GM19395 (cell line): ENCODE measurements at regions not wholly inside any gene's neighbourhood (a gene's known extent, or its start where the extent isn't known, plus 50 kb on each side); places are given as distances from the start of the nearest gene placed in this dataset.
"Not testable (repeated sequence)": the region's sequence is repeated elsewhere in the genome, so short reads cannot be mapped to it uniquely, and the experiment has no call there.

Source experiments
- ATAC-seq: cut with Tn5 transposase; IDR thresholded peaks from one replicate; pipeline ENCODE4 v1.9.1; 2021; ENCODE audit warnings: mild to moderate bottlenecking, moderate library complexity; ENCODE audit not compliant: unreplicated experiment

DNA sequence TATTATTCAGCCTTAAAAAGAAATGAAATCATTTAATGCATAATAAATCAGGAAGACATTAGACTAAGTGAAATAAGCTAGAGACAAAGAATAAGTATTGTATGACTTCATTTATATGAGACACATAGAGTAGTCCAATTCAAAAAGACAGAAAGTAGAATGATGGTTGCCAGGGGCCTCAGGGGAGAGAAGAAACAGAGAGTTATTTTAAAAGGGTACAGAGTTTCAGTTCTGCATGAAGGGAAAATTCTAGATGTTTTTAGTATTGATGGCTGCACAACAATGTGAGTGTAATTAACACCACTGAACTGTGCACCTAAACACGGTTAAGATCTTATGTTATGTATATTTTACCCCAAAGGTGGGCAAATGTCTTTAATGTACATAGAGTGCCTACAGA is 1407.9 kb upstream of the MAP3K7 start:
- ATAC-seq = no peak

DNA sequence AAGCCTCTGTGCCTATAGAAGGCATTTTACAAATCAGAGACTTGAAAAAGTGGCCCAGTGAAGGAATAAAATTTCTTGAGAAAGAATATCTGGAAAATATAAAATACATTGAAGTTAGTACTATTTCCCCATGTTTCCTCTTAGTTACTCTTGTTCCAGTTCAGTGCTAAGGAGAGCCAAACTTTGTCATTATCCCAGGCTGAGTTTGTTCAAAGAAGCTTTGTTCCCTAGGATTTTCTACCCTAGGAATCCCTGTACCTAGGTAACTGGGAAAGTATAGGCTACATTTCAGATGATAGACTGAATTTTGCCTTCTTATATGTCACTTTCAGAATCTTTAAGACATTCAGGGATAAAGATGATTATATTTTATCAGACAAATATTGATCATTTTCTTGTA is 1395.7 kb upstream of the MAP3K7 start:
- no peak for ATAC-seq

DNA sequence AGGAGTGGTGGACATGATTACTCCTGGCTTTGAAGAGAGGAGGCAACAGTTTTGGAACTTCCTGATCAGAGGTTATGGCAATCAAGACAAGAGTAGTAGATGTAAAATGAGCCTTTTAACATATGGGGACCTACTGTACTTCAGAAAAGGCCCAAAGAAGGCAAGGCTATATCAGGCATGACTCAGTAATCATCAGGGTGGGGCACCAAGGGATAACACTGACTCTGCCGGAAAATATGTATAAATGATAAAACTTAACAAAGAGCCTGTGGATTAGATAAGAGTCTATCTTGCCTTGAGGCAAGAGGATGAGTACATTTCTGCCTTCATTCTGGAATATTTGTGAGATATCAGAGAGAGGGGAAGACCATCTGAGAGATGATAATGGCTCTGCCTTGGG is 1389.9 kb upstream of the MAP3K7 start:
- ATAC-seq = no peak

DNA sequence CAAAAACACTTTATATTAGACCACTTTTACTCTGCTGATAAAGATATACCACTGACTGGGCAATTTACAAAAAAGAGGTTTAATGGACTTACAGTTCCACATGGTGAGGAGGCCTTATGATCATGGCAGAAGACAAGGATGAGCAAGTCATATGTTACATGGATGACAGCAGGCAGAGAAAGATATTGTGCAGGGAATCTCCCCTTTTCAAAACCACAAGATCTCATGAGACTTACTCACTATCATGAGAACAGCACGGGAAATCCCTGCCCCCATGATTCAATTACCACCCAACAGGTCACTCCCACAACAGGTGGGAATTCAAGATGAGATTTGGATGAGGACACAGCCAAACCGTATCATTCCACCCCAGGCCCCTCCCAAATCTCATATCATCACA is 1383.8 kb upstream of the MAP3K7 start:
- ATAC-seq = no peak

DNA sequence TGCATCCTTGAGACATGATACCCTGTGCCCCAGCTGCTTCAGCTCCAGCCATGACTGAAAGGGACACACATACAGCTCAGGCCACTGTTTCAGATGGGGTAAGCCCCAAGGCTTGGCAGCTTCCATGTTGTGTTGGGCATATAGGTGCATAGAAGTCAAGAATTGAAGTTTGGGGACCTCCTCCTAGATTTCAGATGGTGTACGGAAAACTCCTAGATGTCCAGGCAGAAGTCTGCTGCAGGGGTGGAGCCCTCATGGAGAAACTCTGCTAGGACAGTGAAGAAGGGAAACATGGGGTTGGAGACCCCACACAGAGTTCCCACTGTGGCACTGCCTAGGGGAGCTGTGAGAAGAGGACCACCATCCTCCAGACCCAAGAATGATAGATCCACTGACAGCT is 1379.0 kb upstream of the MAP3K7 start:
- ATAC-seq = no peak

DNA sequence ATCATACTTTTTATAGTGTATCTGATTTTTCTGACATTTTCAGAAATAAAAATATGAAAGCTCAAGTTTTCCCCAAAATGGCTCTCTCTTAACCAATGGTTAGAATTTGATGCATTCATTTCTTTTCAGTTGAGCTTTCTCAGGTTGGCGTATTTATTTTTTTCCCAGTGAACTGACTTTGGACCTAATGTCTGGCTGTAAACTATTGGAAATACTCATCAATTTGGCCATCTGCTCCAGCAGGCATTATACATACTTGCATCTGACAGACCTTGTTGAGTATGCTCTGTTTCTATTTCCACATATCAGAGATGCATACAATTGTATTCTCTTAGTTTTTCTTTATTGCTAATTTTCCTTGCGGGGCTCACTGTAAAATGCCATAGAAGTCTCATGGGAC is 1374.8 kb upstream of the MAP3K7 start:
- no peak for ATAC-seq

DNA sequence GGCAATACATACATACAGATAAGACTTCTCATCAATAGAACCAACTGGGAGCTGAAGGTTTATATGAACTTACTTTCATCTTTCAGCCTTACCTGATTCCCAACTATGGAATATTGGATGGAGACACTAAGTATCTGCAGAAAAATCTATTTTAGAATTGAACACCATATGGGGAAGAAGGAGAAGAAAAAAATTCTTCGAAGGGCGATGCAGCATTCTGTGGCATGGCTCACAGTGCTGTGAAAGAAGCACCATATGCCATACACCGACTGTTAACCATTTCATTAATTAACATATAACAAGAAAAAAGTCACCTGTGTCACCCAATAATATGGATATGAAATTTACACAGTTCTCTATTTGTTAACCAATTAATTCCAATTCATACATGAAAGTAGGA is 1374.4 kb upstream of the MAP3K7 start:
- no peak for ATAC-seq

DNA sequence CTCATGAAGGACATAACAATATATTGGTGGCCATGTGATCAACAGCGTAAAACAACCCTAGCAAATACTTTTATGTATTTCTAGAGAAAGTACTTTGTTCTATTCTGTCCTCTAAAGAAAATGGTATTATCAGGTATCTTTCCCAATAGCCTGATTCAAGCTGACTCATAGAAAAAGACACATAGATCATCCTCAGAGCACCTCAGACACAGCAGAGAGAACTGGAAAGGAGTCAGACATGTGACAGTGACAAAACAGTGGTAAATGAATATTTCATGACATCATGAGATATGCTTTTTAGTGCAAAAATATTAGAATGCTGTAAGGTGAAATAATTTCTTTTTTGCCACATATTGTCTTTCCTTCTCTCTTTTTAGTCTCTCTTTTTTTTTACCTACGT is 1355.0 kb upstream of the MAP3K7 start:
- no peak for ATAC-seq

DNA sequence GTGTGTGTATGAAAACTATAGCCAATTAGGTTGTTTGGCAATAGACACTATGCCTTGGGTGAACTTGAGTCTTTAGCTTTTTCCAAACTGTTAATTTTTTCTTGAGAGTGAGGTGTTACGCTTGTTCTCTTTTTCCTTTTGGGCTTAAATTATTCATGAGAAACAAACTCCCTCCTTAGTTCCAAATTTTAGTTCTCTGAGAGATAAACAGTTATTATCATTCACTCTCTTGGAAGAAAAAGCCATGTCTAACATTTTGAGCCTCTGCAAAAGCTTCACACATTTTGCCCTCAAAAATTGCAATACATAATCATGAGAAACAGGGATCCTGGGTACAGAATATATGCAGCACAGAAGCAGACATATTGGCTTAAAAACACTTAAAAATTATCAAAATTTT is 1353.9 kb upstream of the MAP3K7 start:
- ATAC-seq = no peak

DNA sequence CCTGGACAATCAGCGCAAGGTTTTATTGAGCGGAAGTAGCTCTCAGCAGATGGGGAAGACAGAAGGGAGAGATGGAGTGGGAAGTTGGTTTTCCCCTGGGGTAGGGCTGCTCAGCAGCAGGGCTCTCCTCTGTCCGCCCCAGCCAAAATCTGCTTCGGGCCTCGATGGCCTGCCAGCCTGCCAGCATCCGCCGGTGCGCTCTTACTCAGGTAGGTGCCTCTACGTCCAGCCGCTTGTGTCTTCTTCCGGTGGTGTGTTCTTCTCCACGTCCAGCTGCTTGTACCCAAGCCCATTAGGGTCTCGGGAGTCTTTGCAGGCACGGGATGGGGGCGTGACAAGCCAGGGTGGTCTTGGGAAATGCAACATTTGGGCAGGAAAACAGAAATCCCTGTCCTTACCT is 1340.0 kb upstream of the MAP3K7 start:
- ATAC-seq = no peak

DNA sequence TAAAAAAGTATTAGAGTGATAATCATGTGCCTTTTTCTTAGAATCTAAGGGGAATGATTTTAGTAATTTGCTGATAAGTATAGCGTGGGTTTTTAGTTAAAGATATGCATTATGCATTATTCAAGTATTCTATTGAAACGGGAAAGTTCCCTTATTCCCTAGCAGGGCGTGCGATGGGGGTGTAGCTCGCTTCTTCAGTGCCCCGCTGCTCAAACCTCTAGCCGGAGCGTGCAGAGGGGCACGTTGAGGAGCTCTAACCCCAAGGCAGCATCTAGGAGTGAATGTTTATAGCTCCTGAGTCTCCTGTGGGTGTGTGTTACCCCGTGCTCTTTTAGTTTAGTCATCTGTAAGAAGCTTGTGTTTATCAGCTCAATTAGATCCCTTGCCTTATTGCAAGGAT is 1339.5 kb upstream of the MAP3K7 start:
- ATAC-seq = no peak

DNA sequence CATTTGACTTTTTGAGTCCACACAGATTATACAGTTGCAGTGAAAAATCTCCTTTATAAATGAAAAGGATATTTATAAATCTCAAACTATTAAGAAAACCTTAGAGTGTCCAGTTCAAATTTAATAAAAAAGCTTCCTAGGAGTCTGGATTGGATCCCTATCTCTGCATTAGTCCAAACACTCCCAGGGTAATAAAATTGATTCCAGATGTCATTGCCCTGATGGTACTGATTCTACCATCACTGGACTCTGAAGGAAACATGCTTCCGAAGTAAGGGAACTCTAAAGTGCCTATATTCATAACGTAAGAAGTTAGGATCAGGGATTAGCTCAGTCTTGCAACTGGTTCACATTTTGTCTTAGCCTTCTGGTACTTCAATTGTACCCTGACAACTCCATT is 1325.1 kb upstream of the MAP3K7 start:
- ATAC-seq = no peak

DNA sequence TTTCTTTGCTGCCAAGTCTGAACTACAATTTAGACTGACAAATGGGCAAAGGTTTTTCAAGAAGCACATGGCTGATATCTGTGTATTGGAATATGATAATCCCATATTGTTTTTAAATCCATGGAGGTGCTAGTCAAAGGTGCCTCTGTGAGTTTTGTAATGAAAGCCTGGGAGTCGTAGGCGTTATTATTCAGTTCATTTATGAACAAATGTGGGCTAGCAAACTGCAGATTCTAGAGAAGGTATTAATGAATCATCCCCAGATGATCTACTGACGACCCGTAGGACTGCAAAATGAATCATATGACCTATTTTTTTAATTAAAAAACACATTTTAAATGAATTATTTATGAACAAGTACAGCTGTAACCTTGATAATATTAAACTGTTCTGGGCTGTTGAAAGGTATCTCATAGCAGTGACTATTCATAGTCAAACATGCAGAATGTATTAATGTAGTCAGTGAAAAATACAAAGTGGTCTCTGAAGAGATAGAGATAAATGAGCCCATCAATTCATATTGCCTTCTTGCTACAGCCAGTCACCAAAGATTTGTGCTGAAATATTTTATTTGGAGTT is 1317.8 kb upstream of the MAP3K7 start:
- no peak for ATAC-seq

DNA sequence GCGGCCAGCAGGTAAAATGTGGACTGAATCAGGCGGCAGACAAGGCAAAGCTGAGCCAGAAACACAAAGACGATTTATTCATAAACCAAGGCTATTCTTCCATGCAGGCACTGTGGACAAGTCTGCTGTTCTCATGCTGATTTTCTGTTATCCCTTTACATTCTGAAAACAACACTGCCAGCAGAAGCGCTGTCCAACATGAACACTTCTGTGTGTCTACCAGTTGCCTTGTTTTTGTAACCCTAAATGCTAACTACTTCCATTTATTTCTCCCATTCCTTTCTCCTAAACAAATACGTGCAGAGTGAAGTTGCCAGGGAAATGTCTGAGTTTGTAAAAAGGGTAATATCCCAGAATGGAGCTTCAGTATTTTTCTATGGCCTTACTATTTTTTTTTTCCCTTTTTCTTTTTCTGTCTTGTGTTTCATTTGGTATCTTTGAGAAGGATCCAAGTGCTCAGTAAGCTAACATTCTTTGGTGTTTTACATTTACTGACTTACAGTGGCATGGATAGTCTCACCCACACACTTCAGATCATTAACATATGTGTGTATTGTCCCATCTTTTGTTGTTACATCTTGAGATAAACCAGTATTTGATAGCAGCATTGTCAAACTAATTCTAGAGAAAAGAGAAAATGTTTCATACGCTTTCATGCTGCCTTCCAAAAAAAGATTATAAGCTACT is 1308.9 kb upstream of the MAP3K7 start:
- no peak for ATAC-seq

DNA sequence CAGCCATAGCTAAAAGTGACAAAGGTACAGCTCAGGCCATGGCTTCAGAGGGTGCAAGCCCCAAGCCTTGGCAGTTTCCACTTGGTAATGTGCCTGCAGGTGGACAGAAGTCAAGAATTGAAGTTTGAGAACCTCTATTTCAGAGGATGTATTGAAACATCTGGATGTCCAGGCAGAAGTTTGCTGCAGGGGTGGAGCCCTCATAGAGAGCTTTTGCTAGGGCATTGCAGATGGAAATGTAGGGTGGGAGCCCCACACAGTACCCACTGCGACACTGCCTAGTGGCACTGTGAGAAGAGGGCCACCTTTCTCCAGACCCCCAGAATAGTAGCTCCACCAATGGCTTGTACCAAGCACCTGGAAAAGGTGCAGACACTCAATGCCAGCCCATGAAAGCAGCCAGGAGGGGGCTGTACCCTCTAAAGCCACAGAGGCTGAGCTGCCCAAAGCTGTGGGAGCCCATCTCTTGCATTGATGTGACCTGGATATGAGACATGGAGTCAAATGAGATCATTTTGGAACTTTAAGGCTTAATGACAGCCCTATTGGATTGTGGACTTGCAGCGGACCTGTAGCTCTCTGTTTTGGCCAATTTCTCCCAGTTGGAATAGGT is 1299.4 kb upstream of the MAP3K7 start:
- no peak for ATAC-seq

DNA sequence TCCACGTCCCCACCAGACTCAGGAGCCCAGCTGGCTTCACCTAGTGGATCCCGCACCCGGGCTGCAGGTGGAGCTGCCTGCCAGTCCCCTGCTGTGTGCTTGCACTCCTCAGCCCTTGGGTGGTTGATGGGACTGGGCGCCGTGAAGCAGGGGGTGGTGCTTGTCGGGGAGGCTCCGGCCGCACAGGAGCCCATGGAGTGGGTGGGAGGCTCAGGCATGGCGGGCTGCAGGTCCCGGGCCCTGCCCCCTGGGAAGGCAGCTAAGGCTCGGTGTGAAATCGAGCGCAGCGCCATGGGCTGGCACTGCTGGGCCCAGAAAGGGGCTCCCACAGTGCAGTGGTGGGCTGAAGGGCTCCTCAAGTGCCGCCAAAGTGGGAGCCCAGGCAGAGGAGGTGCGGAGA is 1294.9 kb upstream of the MAP3K7 start:
- not testable (repeated sequence) for ATAC-seq

DNA sequence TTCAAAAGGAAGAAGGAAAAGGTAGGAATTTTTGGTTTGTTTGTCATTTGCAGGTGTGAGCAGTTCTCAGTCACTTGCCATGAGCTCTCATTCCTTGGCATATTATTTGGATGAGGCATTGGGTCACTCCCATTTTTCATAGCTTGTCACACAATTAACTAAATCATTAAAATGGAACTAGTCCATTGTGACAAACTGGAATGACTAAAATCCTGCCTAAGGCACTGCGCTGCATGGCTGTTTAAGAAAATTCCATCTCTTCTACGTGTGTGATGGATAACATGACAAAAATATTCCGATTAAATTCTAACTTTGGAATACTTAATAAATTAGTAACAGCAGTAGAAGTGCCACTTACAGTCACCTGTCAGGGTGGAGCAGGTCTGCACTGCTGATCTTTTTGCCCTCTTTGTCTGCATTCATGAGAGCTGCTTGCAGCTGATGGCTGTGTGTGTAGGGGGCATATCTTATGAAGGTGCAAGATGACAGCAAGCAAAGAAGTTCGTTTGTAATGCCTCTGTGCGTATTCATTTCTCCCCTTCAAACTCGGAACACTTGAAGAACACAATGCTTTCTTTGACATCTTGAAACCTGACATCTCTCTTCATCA is 1292.6 kb upstream of the MAP3K7 start:
- ATAC-seq = no peak

DNA sequence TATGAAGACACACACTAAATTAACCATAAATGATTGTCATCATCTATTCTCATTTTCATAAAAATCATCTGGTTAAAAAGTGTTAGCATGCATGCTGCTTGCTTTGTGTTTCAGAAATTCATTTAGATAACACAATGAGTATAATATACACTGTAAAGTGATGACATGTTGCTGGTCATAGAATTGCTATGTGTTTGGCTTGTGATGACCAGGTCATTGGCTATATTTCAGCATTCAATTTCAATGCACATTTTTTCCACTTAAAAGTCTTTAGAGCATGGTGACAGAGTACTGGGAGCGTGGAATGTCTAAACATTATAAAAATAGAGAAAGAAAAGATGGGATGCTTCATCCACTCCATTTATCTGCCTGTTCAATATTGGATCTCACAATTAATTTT is 1291.1 kb upstream of the MAP3K7 start:
- no peak for ATAC-seq

DNA sequence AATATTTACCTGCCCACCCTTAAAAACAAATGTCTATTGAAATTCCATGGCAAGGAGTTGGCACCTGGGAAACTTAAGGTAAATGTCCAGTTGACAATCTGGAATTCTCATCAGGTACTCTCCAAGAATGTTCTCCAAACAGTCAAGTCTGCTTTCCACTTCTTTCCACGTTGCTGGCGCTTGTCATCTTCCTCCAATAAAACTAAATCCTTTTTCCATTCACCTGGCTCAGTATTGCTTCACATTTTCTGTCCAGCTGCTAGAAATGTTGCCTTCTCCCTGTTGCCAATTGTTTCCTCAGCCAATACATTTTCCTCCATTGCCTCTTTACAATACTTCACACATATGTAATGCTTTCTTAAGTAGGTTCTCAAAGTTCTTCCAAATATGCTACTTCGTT is 1288.1 kb upstream of the MAP3K7 start:
- no peak for ATAC-seq

DNA sequence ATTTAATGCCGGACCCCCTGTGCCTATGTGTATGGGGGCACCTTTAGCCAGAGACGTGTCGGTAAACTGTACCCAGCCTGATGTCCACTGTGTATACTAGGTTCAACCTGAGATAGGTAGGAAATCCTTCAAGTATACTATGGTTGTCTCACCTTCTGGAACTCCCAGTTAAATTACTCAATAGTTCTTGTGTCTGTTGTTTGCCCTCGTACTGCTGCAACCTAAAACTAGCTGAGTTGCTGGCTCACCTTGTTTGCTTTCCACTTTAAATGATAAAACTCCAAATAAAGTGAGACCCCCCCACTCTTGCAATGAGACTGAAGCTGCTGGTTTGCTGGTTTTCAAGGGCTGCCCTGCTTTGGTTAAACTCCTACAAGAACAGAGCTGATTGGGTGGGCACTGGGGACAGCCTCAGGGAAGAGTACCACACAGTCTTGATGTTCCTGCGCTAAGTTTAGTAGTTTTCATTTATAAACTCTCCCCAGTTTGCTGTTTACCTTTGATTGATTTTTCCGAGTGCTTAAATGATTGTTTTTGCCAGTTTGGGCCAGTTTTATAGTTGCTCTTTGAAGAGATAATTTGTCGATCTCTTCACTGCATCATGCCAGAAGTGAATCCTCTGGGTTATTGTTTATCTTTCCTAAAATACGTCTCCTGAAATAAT is 1281.8 kb upstream of the MAP3K7 start:
- no peak for ATAC-seq

DNA sequence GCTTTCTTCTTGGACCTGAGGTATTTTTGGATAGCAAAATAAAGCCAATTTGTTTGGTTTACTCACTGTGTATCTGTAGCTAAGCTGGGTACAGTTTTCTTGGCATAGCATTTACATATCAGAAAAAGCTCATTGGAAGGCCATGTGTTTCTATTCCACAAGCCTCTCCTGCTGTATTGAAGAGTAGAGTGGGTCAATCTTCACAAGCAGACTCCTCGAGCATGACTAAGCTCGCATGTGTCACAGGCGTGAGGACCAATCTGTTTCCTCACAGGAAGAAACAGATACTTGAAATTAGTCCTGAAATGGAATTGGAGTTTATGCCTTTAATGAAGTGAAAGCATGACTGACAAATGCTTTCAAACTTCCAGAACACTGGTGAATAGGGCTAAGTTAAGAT is 1279.0 kb upstream of the MAP3K7 start:
- ATAC-seq = no peak

DNA sequence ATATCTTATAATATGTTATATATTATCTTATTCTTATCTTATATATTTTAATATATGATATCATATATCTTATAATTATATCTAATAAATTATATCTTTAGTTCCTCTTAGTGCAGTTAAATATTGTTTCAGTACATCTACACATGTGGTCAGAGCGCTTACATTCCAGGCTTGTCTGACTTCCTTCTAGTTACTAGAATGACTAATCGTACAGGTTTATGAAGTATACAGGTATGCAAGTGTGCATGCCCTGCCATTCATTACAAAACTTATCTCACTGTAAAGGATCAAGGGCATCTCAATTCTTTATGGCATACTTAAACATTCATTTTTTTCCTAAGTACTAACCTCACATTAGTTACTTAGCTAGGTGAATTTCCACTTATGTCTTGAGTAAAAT is 1278.0 kb upstream of the MAP3K7 start:
- no peak for ATAC-seq
